ENCODE measurements at regions not wholly inside any gene's neighbourhood (a gene's known extent, or its start where the extent isn't known, plus 50 kb on each side); places are given as distances from the start of the nearest gene placed in this dataset.
A peak's percentile ranks its signal among the peaks of the same experiment; 100 is the strongest.

GRCh38 chr13:22009937-22010336, 339.1 kb downstream of the FGF9 start:
- DNase-seq (ENCODE audit: low read depth): no peak

DNA sequence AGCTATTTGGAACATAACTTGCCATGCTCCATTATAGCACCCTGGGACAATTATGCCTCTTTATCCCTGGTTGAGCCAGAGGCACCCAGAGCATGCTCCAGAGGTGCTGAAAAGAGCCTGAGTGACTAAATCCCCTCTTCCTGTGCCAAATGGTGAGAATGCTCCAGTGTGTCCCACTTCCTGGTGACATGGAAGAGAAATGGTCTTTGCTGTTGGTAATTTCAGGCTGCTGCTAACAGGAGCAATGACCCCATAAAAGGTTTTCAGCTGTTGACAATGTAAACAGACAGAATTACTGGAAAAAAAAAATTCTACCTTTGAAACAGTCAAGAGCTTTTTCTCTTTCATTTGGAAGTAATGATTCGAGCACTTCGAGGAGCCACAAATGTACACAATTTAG, 341.8 kb downstream of the FGF9 start:
- DNase-seq (ENCODE audit: low read depth): no peak

GRCh38 chr13:22014469-22014868, 343.6 kb downstream of the FGF9 start:
- DNase-seq (ENCODE audit: low read depth): peak; percentile 44

- no peak for DNase-seq (ENCODE audit: low read depth)
Observed at GRCh38 chr13:22017226-22017625, 346.4 kb downstream of the FGF9 start.

DNA sequence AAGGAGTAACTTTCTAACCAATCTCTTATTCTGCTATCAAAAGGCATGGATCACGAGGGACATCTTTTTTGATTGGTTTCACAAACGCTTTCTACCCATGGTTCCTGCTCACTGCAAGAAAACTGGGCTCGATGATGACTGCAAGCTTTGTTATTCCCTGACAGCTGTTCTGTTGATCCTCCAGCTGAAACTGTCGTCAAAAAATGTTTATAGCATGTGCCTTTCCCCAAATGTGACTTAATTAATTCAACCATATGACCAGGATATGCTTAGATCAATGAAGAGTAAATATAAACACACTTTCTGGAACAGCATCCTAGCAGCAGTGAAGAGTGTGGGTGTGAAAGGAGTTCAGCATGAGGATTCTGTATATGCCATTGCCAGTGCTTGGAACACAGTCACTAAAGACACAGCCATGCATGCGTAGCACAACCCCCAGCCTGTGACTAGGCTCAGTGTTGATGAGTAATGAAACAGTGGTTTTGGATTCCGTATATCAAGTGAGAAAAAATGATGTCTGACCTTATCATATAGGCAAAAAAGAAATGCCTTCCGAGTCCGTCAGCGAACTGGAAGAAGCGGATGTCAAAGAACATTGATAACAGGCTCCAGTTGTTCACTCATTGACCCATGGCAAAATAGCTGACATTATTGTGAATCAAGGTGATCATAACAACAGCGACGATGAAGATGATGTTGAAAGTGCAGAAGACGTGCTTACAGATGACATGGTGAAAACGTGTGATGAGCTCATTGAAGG, 347.4 kb downstream of the FGF9 start:
- no peak for DNase-seq (ENCODE audit: low read depth)

GRCh38 chr13:22018836-22019210, 347.9 kb downstream of the FGF9 start:
- no peak for DNase-seq (ENCODE audit: low read depth)

- no peak for DNase-seq (ENCODE audit: low read depth)
Observed at GRCh38 chr13:22024381-22024994, 353.6 kb downstream of the FGF9 start.

GRCh38 chr13:22027566-22027965, 356.7 kb downstream of the FGF9 start:
- DNase-seq (ENCODE audit: low read depth): no peak

DNA sequence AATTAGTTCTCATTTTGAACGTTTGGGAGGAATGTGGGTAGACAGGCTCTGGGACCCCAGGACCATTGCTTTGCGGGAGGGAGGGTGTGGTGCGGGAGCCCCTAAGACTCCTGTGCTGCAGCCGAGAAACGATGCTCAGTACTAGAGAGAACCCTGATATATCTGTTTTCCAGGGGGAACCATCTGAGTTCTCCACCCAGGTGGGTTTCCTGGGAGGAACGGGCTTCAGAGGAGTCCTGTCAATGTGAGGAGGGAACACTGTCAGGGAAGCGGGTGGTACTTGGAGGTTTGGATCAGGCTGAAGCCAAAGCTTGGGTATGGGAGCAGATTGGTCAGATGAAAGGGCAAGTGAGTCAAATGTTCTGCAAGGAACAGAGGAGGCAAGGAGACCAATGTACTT, 358.0 kb downstream of the FGF9 start:
- no peak for DNase-seq (ENCODE audit: low read depth)

DNA sequence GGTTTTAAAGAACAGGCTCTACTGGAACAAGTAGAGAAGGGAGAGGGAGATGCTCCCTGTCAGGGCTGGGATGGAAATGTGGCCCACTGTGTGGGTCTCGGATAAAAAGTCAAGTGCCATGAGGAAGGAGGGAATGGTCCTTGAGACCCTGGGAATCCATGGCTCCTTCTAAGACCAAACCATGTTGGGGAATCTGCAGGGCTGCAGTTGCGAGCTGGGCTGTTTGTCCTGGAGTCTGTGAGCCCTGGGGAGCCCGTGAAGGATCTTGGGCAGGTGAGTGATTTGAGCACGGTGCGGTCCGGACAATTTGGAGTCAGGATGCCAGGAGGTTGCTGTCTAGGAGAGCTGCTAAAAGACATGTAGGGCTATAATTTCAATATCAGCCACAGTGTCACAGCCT, 359.4 kb downstream of the FGF9 start:
- no peak for DNase-seq (ENCODE audit: low read depth)

- DNase-seq (ENCODE audit: low read depth): no peak
Observed at GRCh38 chr13:22031702-22032286, 360.9 kb downstream of the FGF9 start.

GRCh38 chr13:22032905-22033304, 362.0 kb downstream of the FGF9 start:
- no peak for DNase-seq (ENCODE audit: low read depth)

GRCh38 chr13:22039961-22040360, 369.1 kb downstream of the FGF9 start:
- no peak for DNase-seq (ENCODE audit: low read depth)

DNA sequence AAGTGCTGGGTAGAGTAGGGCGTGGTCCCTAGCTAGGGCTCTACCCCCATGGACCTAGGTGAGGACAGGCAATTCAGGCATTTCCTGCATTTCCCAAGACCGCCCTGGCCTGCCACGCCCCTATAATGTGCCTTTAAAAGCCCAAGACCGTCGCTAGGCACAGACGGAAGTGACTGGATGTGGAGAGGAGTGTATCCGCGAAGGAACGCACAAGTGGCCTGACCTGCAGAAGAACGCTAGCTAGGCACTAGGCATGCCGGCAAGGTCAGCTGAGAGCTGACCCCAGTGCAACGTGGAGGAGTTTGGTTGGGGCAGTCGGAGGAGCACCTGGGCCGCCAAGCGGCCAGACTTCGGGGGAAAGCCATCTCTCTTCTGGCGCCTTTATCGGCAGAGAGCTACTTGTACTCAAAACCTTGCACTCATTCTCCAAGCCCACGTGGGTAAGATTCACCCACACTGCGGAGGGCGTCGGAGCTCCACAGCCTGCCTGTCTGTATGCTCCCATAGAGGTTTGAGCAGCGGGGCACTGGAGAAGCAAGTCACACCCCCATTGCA, 370.0 kb downstream of the FGF9 start:
- no peak for DNase-seq (ENCODE audit: low read depth)

DNA sequence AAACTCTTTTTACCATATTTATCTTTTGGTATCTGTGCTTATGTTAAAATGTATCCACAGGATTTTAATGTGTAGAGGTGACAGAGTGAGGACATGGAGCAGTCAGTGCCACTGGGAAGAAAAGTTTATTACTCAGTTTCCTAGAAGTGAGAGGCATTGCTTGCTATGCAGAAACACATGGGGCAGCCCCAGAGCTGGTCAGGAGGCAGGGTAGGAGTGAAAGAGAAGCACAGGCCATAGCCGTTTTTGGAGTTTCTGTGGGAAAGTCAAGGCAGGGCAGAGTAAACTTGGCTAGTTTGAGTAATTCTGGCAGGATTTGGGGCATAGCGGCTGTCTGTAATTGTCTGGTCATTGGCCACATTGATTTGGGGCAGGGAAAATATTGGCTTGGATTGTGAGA, 370.9 kb downstream of the FGF9 start:
- no peak for DNase-seq (ENCODE audit: low read depth)

GRCh38 chr13:22047082-22047784, 376.4 kb downstream of the FGF9 start:
- DNase-seq (ENCODE audit: low read depth): no peak

DNA sequence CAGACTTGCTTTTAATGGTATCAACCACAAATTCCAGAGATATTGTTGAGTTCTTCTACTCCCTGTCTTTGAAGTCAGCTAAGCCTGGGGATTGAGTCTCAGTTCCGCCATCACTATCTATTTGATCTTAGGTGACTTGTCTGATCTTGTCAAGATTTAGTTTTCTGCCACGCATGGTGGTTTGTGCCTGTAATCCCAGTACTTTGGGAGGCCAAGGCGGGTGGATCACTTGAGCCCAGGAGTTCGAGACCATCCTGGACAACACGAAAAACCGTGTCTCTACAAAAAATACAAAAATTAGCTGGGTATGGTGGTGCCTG, 376.9 kb downstream of the FGF9 start:
- DNase-seq (ENCODE audit: low read depth): no peak

DNA sequence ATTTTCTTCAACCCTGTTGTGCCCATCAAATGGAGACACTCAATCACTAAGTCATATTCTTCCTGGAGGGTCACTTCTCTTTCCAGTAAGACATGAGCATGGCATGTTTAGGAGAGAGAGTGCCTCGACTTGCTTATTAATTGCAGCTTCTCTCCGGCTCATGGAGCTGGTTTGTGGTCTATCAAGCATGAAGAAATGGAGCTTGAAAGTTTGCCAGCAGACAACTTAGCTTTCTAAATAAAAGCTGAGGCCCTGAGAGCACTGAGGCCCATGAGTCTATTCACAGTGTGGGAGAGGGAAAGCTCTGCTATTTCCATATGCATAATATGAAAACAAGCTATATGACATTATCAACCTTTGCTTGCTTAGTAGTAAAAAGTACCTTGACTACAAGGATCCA, 378.5 kb downstream of the FGF9 start:
- no peak for DNase-seq (ENCODE audit: low read depth)

- no peak for DNase-seq (ENCODE audit: low read depth)
Observed at GRCh38 chr13:22050951-22051563, 380.2 kb downstream of the FGF9 start.

- DNase-seq (ENCODE audit: low read depth): no peak
Observed at GRCh38 chr13:22053053-22053452, 382.2 kb downstream of the FGF9 start.

DNA sequence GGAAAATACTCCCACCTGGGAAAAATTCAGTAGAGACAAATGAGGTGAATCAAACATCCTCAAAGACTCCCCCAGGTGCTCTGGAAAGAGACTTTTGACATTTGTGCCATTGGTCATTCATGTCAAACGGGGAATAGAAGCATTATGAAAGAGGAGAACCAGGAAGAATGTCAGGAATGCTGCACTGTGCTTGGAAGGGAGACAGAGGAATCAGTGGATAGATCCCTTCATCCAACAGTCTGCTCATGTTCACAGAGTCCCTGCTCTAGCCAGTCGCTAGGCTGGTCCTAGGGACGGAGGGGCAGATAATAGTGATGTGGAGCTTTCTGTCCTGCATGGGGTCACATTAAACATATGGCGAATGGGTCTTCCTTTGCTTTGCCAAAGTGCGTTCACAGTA, 384.4 kb downstream of the FGF9 start:
- no peak for DNase-seq (ENCODE audit: low read depth)

DNA sequence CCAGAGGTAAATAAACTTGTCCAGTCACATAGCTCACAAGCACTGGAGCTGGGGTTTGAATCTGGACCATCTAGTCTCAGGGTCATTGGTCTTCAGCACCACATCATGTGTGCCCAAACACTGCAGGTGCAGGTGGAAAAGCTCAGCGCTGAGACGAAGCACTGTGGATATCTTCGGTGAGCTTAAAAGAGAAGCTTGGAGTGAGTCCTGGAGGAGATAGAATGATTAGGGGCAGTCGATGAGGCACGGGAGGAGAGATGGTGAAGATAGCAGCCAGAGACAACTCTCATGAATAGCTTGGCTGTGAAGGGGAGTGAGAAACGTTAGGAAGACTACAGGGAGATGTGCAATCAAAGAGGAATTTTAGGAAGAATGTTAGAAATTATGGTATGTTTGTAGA, 389.3 kb downstream of the FGF9 start:
- DNase-seq (ENCODE audit: low read depth): no peak

All from GM04503 (cell line).